NB4 (cell line): ENCODE measurements at regions not wholly inside any gene's neighbourhood (a gene's known extent, or its start where the extent isn't known, plus 50 kb on each side); places are given as distances from the start of the nearest gene placed in this dataset.

Experiments used
- POLR2A ChIP-seq: IDR thresholded peaks from 2 replicates; pipeline ENCODE4 v1.6.1; 2011; ENCODE audit warnings: mild to moderate bottlenecking; ENCODE audit not compliant: insufficient read length; ENCODE audit errors: extremely low read depth
- TF ChIP-seq, protein P1 (sequence below): IDR thresholded peaks from one replicate; pipeline ENCODE4 v1.5.1; 2012; ENCODE audit warnings: low read depth, low read length

DNA sequence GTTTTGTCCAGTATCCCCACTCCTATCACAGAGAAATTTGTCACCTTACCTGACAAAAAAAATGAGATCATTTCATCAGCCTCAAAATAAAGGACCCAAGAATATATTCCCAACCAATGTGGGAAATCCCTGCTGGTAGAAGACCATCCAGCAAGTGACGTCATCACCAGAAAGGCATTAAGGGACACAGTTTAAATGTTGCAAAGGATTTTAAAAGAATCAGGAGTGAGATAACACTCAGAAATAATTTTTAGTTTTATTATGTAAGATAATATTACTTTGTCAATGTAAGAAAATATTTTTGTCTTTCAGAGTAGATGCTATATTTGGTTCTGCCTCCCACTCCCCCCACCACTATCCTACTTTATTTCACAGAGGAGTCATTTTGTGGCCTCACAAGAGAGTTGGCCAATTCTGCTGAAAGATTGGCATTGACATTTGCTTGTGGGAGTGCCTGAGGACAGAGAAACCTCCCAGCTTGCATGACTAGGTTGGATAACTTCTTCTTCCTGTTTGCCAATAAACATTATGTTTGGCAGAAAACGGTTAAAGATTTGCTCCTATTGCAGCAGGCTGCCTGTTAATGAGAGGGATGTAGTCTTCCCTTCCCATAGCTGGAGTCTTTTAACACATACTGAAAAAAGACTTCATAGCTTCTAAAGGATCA, 288.6 kb upstream of the DAB2 start:
- TF ChIP-seq, protein P1, sequence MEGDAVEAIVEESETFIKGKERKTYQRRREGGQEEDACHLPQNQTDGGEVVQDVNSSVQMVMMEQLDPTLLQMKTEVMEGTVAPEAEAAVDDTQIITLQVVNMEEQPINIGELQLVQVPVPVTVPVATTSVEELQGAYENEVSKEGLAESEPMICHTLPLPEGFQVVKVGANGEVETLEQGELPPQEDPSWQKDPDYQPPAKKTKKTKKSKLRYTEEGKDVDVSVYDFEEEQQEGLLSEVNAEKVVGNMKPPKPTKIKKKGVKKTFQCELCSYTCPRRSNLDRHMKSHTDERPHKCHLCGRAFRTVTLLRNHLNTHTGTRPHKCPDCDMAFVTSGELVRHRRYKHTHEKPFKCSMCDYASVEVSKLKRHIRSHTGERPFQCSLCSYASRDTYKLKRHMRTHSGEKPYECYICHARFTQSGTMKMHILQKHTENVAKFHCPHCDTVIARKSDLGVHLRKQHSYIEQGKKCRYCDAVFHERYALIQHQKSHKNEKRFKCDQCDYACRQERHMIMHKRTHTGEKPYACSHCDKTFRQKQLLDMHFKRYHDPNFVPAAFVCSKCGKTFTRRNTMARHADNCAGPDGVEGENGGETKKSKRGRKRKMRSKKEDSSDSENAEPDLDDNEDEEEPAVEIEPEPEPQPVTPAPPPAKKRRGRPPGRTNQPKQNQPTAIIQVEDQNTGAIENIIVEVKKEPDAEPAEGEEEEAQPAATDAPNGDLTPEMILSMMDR: no peak
- TF ChIP-seq POLR2A: no peak
